HG02798 (cell line): ENCODE measurements at regions not wholly inside any gene's neighbourhood (a gene's known extent, or its start where the extent isn't known, plus 50 kb on each side); places are given as distances from the start of the nearest gene placed in this dataset.

Experiments used
- ATAC-seq: cut with Tn5 transposase; IDR thresholded peaks from one replicate; pipeline ENCODE4 v1.9.1; 2021; ENCODE audit warnings: mild to moderate bottlenecking; ENCODE audit not compliant: unreplicated experiment, poor library complexity

DNA sequence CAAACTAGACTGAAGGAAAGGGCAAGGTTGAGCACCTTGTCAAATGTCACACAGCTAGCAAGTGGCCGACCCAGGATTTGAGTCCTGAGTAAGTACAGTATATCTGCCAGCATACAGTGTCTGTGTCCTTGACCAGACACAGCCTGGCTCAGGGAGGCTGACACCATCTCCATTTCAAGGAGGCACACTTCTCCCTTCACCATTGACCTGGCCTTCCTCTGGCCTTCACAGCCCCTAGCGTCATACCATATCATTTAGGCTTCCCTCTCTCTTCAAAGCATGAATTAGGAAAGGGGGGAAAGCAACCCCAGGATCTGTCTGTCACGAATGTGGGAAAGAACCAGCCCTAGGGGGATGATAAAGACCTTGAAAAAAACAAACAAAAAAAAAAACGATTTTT is 155.6 kb downstream of the PLPP3 start:
- ATAC-seq = no peak

DNA sequence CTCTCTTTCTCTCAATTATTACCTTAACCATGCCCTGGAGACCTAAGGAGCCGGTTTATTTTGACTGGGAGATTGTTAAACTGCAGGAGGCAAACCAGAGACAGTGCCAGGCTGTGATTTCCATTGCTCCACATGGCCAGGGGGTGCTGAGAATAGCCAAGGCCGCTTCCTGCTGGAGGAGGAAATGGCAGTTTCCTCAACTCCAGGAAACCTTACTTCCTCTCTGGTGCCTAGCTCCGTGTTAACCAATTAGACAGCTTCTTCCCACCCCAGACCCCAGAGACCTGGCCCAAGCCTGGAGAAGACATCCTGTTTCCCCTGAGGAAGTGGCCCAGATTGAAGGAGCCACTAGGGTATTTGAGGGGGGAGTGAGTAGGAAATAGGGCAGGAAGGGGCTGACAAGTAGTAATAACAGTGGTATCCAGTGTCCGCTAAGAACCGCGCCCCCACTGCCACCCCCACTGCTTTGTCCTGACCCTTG is 161.2 kb downstream of the PLPP3 start:
- no peak for ATAC-seq

DNA sequence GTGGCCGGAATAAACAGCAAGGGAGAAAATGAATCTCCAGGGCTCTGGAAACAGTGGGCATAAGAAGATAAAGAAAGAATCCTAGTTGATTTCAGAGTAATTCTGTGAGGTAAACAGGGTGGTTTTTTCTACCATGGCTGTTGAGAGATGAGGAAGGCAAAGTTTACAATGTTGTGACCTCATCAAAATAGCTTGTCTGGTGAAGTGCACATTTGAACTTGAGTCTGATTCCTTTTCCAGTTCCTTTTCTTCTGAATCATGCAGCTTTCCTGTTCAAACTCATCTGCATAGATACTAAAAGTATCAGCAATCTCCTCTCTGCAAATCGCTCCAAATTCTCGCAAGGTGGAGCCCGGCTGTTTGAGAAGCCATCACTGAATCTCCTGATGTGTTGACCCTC is 161.7 kb downstream of the PLPP3 start:
- ATAC-seq = no peak

DNA sequence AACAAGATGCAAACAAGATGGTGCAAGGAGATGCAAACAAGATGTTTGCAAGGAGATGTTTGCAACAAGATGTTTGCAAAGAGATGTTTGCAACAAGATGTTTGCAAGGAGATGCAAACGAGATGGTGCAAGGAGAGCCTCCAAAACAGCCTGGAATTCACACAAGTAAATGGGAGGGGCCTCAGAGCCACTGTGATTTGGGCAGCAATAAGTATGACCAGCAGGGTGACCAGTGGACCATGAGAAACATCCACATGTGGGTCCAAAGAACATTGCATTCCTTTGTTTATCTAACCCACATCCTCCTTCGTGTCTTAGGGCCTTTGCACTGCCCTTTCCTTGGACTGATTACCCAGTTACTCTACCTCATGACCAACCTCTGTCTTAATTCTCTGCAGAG is 162.9 kb downstream of the PLPP3 start:
- no peak for ATAC-seq

DNA sequence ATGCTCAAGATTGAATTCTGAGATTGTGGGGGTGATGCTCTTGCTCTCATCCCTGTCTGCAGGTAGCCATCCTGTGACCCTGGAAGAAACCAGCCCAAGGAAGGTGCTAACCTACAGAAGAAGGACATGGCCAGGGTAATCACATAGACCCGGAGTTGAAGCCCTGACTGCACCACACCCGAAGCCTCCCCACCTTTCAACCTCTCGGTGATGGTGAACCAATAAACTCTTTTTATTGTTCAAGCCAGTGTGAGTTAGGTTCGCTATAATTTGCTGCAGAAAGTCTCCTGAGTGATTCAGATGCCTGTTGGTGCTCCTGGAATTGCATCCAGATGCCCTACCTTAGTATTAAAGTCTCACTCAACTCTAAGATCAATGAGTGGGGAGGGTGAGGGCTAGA is 163.6 kb downstream of the PLPP3 start:
- ATAC-seq = no peak

DNA sequence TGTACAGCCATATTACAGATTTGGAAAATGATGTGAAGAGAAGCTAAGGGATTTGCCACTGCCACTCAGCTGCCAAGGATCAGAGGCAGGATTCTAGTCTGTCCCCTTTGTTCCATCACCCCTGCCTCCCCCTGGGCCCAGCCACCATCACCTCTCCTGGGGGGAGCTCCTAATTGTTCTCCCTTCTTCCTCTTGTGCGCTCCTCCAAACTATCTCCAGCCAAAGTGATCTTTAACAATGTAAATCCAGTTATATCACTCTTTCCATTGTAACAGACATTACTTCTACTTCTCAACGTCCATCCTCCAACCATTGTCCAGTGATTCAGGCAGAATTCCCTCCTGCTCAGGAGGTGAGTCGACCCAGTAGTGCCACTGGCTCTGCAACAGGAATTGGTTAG is 164.1 kb downstream of the PLPP3 start:
- no peak for ATAC-seq

DNA sequence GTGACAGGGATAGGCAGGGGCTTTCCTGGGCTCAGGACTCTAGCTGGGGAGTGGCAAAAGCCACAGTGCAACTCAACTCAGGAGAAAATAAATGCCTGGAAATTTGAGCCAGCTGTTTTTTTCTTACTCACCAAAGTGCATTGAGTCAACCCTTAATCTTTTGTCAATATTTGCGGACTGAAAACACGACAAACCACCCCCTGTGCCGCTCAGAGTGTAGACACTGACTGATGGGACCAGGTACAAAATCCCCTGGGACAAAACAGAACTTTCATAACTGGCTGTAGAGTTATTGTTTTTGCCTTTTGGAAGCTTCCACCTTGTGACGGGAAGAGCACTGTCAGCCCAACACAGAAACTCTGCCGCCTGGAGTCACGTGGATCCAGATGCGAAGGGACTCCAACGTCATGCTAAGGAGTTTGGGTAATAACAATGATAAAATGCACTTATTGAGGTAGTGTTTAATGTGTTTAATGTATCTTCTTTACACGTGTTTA is 164.6 kb downstream of the PLPP3 start:
- ATAC-seq = no peak

DNA sequence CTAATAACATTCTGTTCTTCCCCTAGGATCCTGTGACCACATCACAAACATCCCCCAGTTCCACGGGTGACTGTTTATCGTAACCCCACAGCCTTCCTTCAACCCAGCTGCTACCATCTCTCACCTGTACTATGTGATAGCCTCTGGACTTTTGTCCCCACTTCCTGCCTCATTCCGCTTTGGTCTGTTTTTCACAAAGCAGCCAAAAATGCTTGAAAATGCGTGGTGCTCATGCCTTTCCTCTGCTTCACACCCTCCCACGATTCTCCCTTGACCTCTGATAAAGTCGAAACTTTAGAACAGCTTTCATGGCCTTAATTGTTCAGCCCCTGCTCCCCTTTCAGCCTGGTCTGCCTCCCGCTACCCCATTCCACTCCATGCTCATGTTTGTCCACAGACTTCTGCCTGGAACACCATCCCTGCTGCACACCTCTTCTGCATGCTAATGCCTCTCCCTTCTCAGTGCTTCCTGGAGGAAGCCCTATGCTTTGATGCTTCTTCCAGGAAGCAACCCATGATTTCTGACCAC is 165.6 kb downstream of the PLPP3 start:
- no peak for ATAC-seq

DNA sequence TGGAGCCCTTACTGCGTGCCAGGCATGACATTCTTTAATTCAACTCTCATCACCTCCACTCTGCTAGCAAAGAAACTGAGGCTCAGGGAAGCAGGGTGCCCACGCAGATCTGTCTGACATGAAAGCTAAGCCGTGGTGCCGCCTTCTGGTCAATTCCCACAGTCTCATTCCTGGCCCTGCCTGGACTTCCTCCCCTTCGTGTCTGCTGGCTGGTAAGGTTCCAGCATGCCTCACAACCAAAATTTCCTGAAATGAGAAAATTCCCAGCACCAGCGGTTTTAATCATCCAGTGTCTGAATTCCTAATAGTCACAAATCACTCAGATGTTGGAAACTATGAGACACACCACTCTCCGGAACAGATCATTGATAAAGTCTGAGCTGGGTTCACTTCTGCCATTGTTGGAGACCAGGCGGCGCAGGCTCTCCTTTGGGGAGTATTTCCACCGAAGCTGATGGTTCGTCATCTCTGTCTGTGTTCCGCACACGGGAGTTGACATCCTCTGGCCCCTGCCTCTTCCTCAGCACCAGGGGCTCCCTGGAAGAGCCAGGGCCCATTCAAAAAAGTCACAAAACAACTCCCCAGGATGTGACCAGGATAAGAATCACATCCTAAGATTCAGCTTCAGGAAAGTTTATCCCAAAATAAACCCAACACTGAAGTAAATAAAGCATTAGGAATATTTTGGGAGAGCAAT is 167.7 kb downstream of the PLPP3 start:
- ATAC-seq = no peak

DNA sequence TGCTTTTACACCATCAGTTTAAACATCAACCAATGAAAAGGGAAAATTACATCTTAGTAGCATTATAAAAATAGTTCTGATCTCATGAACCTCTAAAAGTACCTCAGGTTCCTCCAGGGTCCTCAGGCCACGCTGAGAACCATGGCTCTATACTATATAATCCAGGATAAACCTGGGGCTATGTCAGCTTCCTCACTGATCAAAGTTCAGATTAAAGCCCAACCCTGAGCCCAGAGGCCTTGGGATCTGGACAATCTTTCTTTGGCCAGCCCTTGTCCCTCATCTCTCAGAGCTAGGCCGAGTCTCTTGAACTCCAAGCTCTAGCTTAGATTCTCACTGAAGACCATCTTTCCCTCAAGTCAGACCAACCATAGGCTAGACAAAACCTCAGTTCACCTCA is 168.3 kb downstream of the PLPP3 start:
- ATAC-seq = no peak

DNA sequence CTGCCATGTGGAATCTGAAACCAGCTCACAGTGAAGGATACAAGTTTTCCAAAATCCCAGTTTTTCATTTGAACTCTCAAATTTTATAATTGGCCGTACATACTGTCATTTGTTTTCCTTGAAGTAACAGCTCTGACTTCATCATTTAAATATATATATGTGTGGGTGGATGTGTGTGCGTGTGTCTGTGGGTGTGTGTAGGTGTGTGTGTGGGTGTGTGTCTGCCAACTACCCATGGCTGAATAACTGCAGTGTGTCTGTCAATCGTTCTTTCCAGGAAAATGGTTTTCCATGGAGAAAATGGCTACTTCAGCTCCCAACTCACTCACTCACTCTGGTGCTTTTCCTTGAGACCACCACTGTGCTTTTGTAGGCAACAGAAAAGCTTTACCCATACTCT is 169.0 kb downstream of the PLPP3 start:
- ATAC-seq = no peak

DNA sequence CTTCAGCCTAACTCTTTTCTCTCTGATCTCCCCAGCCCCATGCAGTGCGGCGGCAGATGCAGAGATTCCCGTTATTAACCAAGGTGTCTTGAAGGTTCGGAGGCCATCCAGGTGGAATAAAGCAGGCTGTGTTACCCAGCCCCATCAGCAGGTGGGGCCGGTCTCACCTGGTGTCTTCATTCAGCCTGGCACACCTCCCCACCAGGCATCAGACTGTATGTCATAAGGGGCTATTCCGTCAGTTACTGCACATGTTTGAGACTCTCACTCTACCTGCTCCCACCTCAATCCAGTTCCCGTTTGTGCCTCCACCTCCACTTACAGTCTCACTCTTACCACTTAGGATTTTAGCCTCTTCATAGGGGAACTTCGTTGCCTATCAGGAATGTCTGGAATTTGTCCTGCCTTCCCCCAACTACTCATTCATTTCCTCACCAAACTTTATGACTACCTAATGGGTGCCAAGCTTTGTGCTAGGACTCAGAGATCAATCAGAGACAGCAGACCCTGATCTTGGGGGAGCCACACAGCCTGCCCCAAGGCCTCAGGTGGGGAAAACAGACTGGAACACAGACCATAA is 170.2 kb downstream of the PLPP3 start:
- ATAC-seq = no peak

DNA sequence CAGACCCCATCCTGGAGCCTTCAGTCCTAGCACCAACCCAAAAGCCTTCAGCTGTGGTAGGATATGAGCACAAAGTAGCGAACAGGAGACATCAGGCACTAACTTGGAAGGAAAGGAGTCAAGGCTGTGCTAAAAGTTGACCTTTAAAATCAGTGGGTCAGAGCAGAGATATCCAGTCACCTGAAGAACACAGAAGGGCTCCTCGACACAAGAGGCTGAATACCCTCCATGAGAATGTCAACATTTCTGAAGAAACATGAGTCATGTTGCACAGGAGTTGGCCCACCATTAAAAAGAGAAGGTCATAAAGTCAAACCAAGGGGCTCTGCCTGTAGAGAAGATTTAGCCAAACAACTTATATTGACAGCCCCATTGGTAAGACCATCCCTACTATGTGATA is 172.5 kb downstream of the PLPP3 start:
- no peak for ATAC-seq

DNA sequence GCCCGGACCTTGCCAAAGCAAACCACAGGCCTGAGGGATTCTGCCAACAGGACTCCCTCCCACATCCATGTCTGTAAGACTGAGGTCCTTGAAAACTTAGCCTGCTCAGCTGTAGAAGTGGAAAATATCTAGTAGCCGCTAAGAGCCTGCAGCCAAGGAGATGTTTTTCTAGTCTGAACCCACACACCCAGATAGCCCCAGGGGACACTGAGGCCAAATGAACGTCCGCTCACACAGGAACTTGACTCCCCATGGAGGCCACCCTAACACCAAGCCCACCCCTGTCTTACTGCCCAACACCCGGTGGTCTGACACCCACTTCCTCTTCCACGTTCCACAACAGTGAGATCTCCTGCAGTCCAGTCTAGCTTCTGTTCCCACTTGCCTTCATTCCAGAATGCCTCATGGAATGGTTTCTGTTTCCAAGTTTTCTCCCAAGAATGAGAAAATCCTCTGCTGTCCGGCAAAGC is 174.8 kb downstream of the PLPP3 start:
- ATAC-seq = no peak

DNA sequence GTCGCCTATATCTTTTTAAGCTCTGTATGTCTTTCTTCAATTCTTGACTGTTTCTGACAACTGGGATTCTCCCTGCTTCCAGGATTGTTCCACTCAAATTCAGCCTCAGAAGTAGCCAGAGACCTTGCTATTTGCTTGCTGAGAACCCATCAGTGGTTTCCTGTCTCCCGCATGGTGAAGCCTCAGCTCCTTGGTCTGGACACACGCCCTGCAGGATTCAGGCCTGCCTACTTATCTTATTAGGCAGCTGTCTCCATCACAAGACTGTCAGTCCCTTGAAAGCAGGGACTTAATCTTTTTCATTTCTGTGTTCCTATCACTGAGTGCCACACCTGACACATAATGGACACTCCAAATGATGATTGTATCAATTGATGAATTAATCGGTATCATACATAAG is 175.3 kb downstream of the PLPP3 start:
- ATAC-seq = no peak

DNA sequence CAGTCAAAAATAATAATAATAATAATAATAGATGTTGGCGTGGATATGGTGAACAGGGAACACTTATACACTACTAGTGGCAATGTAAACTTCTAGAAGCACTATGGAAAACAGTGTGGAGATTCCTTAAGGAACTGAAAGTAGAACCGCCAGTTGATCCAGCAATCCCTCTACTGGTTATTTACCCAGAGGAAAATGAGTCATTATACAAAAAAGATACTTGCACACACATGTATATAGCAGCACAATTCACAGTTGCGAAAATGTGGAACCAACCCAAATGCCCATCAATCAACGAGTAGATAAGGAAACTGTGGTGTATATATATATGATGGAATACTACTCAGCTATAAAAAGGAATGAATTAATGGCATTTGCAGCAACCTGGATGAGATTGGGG is 176.0 kb downstream of the PLPP3 start:
- no peak for ATAC-seq

DNA sequence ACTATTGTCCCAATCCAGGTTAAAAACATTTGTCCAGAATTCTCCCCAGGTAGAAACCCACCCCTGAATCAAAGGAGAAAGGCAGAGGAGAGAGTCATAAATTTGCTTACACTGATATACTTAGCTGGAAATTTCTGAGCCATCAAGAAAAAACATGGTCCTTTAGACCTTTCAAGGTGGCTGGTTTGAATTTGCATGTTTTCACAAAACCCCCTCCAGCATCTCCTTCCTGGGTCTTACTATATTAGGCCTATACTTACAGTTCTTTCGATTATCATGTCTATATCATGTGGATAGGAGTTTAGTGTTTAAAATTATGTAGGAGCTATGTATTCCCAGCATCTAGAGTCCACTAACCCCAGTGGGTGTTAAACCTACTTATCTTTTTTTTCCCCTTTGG is 178.2 kb downstream of the PLPP3 start:
- no peak for ATAC-seq

DNA sequence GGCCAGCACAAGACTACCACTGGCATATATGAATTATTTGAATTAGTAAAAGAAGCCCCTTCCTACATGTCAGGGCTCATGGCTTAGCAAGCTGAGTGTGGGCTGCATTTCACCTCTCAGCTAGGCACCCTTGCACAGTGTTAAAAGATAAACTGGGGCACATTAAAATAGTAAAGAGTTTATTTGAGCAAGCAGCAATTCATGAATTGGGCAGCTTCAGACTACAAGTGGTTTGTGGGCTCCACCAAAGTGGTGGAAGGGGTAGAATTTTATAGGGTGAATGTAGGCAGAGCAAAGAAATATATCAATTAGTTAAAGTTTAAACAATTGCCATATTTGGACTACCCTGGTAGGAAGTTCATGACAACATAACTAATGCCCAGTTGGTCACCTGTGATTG is 178.8 kb downstream of the PLPP3 start:
- ATAC-seq = no peak

DNA sequence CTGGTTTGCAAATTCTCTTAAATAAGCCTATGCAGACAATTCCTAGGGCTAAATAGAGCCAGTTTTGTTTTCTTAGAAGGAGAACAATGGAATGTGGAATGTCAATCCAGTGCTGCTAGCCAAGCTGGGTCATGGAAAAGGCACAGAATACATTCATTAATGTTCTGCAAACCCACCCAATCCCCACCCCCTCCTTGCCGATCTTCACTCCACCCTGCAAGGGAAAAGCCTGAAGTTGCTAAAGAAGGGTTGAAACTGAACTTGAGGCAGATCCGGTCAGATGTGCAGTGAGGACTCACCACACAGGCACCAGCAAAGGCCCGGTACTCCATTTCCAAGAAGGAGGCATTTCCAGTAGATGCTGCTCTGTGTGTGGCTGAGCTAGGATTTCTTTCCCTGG is 179.6 kb downstream of the PLPP3 start:
- no peak for ATAC-seq

DNA sequence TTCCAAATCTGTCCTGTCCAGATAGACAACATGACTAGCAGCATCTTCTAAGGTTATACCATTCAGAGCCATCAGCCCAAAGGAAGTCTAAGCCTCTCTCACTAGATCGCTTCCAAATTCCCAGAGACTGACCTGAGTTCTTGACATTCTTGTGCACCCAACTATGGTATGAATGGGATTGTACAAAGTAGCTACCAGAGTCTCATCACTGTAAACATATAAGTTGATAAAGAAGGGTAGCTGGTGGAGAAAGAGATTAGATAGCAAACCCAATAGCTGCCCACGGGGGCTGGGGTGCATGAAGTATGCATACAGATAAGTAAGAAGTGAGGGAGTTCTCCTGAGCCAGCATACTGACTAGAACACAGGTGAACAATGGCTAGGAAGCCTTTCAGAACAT is 180.0 kb downstream of the PLPP3 start:
- ATAC-seq = no peak

DNA sequence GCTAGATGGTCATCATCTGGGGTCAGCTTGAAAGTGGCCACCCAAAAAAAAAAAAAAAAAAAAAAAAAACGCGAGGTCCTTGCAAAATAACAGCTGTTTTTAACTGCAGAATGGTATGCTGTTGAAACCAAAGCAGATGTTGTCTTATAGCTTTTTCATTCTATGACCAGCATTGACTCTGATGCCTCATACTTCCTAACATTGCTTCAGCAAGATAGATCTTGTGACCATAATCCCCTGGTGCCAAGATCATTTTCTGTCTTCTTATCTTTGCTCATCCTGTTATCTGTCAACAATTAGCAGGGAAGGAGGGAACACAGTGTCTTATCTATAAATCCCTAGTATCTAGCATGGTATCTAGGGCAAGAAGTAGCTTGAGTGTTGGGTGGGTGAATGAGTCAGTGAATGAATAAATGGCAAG is 181.5 kb downstream of the PLPP3 start:
- no peak for ATAC-seq

DNA sequence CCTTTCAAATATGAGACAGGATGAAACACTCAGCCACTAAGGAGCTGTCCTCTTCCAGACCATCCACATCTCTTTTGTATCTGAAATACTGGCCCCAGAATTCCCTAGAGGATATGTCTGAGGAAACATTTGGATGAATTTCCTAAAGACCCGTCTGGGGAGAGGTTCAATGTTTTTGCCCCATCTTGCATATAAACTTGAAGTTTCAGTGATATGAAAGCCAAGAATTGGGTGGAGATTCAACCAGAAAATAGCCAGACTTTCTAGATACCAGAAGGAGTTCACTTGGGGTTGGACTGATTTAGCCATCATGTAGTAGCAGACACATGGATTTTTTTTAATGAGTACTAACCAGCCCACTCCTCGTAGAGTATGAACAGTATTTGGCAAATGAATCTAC is 182.0 kb downstream of the PLPP3 start:
- no peak for ATAC-seq
